ENCODE measurements at regions not wholly inside any gene's neighbourhood (a gene's known extent, or its start where the extent isn't known, plus 50 kb on each side); places are given as distances from the start of the nearest gene placed in this dataset.
"Not testable (repeated sequence)": the region's sequence is repeated elsewhere in the genome, so short reads cannot be mapped to it uniquely, and the experiment has no call there.

- no peak for DNase-seq
Observed at GRCh38 chr17:55909776-55910175, 158.9 kb downstream of the PCTP start.

GRCh38 chr17:55911186-55911585 is 160.3 kb downstream of the PCTP start:
- no peak for DNase-seq

GRCh38 chr17:55925440-55925839 is 174.6 kb downstream of the PCTP start:
- DNase-seq: no peak

GRCh38 chr17:55926276-55926990 is 175.6 kb downstream of the PCTP start:
- no peak for DNase-seq

- no peak for DNase-seq
Observed at GRCh38 chr17:55930291-55930809, 179.5 kb downstream of the PCTP start.

- DNase-seq: no peak
Observed at GRCh38 chr17:55931446-55931845, 180.6 kb downstream of the PCTP start.

- no peak for DNase-seq
Observed at GRCh38 chr17:55932973-55933372, 182.1 kb downstream of the PCTP start.

GRCh38 chr17:55939181-55939810 is 188.4 kb downstream of the PCTP start:
- DNase-seq: not testable (repeated sequence)

- DNase-seq: no peak
Observed at GRCh38 chr17:55959756-55960155, 193.5 kb upstream of the ANKFN1 start.

GRCh38 chr17:55961386-55961785 is 191.9 kb upstream of the ANKFN1 start:
- DNase-seq: no peak

- DNase-seq: no peak
Observed at GRCh38 chr17:55962951-55963401, 190.3 kb upstream of the ANKFN1 start.

- no peak for DNase-seq
Observed at GRCh38 chr17:55964191-55964590, 189.1 kb upstream of the ANKFN1 start.

- no peak for DNase-seq
Observed at GRCh38 chr17:55965051-55965450, 188.2 kb upstream of the ANKFN1 start.

- no peak for DNase-seq
Observed at GRCh38 chr17:55969562-55970324, 183.5 kb upstream of the ANKFN1 start.

- DNase-seq: no peak
Observed at GRCh38 chr17:55978578-55978977, 174.7 kb upstream of the ANKFN1 start.

- DNase-seq: no peak
Observed at GRCh38 chr17:55983096-55983495, 170.2 kb upstream of the ANKFN1 start.

GRCh38 chr17:55986817-55987216 is 166.5 kb upstream of the ANKFN1 start:
- no peak for DNase-seq

GRCh38 chr17:55988861-55989260 is 164.4 kb upstream of the ANKFN1 start:
- DNase-seq: no peak

- no peak for DNase-seq
Observed at GRCh38 chr17:55990332-55991006, 162.8 kb upstream of the ANKFN1 start.

GRCh38 chr17:55996826-55997225 is 156.4 kb upstream of the ANKFN1 start:
- DNase-seq: no peak

- DNase-seq: no peak
Observed at GRCh38 chr17:56000411-56000810, 152.9 kb upstream of the ANKFN1 start.

GRCh38 chr17:56002656-56003055 is 150.6 kb upstream of the ANKFN1 start:
- not testable (repeated sequence) for DNase-seq

Measured in NCI-H1694 (cell line).